ENCODE measurements at regions not wholly inside any gene's neighbourhood (a gene's known extent, or its start where the extent isn't known, plus 50 kb on each side); places are given as distances from the start of the nearest gene placed in this dataset.

DNA sequence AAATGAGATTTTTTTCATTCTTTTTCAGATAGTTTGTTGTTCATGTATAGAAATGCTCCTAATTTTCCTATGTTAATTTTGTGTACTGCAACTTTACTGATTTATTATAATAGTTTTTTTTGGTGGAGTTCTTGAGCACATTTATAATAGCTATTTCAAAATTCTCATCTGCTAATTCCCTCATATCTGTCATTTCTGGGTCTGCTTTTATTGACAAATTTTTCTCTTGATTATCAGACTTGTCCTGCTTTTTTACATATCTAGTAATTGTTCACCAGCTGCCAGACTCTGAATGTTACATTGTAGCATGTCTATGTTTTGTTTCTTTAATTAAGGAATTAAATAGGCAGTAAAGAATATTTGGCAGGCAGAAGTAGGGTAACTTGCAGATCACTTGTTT is 60.9 kb upstream of the PARVA start:
- H3K9me3 Mint-ChIP-seq: peaks cover 12% of the 10 kb centered on the region; the same call in 2 of the 3 replicates
- Histone ChIP-seq H3K36me3 (ENCODE audit: insufficient read depth) (no peaks in the 10 kb centered on the region), H3F3A (replicated peaks; ENCODE audit: low read depth) (no peaks in the 10 kb centered on the region), H3K79me2 (replicated peaks; ENCODE audit: insufficient read depth) (no peaks in the 10 kb centered on the region), H2AFZ (no peak overlapping the region), H4K20me1 (replicated peaks; ENCODE audit: insufficient read depth) (no peaks in the 10 kb centered on the region), H3K9me2 (ENCODE audit: insufficient read depth) (no peaks in the 10 kb centered on the region), H3K4me2 (no peak overlapping the region), H3K4me1 (ENCODE audit: insufficient read depth) (peaks cover 26% of the 10 kb centered on the region), H3K27ac (ENCODE audit: low read depth) (no peak overlapping the region), H3K4me3 (no peak overlapping the region), H3K27me3 (ENCODE audit: insufficient read depth) (no peaks in the 10 kb centered on the region)
- no peak overlapping the region for H3K27ac Mint-ChIP-seq
- H3K27me3 Mint-ChIP-seq (ENCODE audit: insufficient read depth, low read depth, poor library complexity): peaks cover under 1% of the 10 kb centered on the region
- peaks cover 29% of the 10 kb centered on the region for H3K4me1 Mint-ChIP-seq
- TF ChIP-seq, protein P1, sequence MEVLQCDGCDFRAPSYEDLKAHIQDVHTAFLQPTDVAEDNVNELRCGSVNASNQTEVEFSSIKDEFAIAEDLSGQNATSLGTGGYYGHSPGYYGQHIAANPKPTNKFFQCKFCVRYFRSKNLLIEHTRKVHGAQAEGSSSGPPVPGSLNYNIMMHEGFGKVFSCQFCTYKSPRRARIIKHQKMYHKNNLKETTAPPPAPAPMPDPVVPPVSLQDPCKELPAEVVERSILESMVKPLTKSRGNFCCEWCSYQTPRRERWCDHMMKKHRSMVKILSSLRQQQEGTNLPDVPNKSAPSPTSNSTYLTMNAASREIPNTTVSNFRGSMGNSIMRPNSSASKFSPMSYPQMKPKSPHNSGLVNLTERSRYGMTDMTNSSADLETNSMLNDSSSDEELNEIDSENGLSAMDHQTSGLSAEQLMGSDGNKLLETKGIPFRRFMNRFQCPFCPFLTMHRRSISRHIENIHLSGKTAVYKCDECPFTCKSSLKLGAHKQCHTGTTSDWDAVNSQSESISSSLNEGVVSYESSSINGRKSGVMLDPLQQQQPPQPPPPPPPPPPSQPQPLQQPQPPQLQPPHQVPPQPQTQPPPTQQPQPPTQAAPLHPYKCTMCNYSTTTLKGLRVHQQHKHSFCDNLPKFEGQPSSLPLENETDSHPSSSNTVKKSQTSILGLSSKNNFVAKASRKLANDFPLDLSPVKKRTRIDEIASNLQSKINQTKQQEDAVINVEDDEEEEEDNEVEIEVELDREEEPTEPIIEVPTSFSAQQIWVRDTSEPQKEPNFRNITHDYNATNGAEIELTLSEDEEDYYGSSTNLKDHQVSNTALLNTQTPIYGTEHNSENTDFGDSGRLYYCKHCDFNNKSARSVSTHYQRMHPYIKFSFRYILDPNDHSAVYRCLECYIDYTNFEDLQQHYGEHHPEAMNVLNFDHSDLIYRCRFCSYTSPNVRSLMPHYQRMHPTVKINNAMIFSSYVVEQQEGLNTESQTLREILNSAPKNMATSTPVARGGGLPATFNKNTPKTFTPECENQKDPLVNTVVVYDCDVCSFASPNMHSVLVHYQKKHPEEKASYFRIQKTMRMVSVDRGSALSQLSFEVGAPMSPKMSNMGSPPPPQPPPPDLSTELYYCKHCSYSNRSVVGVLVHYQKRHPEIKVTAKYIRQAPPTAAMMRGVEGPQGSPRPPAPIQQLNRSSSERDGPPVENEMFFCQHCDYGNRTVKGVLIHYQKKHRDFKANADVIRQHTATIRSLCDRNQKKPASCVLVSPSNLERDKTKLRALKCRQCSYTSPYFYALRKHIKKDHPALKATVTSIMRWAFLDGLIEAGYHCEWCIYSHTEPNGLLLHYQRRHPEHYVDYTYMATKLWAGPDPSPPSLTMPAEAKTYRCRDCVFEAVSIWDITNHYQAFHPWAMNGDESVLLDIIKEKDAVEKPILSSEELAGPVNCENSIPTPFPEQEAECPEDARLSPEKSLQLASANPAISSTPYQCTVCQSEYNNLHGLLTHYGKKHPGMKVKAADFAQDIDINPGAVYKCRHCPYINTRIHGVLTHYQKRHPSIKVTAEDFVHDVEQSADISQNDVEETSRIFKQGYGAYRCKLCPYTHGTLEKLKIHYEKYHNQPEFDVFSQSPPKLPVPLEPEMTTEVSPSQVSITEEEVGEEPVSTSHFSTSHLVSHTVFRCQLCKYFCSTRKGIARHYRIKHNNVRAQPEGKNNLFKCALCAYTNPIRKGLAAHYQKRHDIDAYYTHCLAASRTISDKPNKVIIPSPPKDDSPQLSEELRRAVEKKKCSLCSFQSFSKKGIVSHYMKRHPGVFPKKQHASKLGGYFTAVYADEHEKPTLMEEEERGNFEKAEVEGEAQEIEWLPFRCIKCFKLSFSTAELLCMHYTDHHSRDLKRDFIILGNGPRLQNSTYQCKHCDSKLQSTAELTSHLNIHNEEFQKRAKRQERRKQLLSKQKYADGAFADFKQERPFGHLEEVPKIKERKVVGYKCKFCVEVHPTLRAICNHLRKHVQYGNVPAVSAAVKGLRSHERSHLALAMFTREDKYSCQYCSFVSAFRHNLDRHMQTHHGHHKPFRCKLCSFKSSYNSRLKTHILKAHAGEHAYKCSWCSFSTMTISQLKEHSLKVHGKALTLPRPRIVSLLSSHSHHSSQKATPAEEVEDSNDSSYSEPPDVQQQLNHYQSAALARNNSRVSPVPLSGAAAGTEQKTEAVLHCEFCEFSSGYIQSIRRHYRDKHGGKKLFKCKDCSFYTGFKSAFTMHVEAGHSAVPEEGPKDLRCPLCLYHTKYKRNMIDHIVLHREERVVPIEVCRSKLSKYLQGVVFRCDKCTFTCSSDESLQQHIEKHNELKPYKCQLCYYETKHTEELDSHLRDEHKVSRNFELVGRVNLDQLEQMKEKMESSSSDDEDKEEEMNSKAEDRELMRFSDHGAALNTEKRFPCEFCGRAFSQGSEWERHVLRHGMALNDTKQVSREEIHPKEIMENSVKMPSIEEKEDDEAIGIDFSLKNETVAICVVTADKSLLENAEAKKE (CRISPR knock-in tag; IDR thresholded peaks at IDR 0.05): no peak
- TF ChIP-seq, protein P2, sequence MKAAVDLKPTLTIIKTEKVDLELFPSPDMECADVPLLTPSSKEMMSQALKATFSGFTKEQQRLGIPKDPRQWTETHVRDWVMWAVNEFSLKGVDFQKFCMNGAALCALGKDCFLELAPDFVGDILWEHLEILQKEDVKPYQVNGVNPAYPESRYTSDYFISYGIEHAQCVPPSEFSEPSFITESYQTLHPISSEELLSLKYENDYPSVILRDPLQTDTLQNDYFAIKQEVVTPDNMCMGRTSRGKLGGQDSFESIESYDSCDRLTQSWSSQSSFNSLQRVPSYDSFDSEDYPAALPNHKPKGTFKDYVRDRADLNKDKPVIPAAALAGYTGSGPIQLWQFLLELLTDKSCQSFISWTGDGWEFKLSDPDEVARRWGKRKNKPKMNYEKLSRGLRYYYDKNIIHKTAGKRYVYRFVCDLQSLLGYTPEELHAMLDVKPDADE (IDR thresholded peaks at IDR 0.05): no peak
- no peak for TF ChIP-seq EZH2phosphoT487 (IDR thresholded peaks at IDR 0.05; ENCODE audit: unreplicated experiment)
- TF ChIP-seq EZH2 (IDR thresholded peaks at IDR 0.05; ENCODE audit: low read depth, unreplicated experiment): no peak
- TF ChIP-seq NANOG (IDR thresholded peaks at IDR 0.05; ENCODE audit: borderline replicate concordance): no peak
- TF ChIP-seq, protein P3, sequence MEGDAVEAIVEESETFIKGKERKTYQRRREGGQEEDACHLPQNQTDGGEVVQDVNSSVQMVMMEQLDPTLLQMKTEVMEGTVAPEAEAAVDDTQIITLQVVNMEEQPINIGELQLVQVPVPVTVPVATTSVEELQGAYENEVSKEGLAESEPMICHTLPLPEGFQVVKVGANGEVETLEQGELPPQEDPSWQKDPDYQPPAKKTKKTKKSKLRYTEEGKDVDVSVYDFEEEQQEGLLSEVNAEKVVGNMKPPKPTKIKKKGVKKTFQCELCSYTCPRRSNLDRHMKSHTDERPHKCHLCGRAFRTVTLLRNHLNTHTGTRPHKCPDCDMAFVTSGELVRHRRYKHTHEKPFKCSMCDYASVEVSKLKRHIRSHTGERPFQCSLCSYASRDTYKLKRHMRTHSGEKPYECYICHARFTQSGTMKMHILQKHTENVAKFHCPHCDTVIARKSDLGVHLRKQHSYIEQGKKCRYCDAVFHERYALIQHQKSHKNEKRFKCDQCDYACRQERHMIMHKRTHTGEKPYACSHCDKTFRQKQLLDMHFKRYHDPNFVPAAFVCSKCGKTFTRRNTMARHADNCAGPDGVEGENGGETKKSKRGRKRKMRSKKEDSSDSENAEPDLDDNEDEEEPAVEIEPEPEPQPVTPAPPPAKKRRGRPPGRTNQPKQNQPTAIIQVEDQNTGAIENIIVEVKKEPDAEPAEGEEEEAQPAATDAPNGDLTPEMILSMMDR (conservative IDR thresholded peaks at IDR 0.05; ENCODE audit: low read depth in 2 of 2): no peak
- no peak for TF ChIP-seq STAT1 (IDR thresholded peaks at IDR 0.05; ENCODE audit: unreplicated experiment)
- TF ChIP-seq ZNF114 (CRISPR knock-in tag; IDR thresholded peaks at IDR 0.05): no peak
- TF ChIP-seq ZNF331 (CRISPR knock-in tag; IDR thresholded peaks at IDR 0.05; ENCODE audit: low read depth): no peak
- TF ChIP-seq, protein P4, sequence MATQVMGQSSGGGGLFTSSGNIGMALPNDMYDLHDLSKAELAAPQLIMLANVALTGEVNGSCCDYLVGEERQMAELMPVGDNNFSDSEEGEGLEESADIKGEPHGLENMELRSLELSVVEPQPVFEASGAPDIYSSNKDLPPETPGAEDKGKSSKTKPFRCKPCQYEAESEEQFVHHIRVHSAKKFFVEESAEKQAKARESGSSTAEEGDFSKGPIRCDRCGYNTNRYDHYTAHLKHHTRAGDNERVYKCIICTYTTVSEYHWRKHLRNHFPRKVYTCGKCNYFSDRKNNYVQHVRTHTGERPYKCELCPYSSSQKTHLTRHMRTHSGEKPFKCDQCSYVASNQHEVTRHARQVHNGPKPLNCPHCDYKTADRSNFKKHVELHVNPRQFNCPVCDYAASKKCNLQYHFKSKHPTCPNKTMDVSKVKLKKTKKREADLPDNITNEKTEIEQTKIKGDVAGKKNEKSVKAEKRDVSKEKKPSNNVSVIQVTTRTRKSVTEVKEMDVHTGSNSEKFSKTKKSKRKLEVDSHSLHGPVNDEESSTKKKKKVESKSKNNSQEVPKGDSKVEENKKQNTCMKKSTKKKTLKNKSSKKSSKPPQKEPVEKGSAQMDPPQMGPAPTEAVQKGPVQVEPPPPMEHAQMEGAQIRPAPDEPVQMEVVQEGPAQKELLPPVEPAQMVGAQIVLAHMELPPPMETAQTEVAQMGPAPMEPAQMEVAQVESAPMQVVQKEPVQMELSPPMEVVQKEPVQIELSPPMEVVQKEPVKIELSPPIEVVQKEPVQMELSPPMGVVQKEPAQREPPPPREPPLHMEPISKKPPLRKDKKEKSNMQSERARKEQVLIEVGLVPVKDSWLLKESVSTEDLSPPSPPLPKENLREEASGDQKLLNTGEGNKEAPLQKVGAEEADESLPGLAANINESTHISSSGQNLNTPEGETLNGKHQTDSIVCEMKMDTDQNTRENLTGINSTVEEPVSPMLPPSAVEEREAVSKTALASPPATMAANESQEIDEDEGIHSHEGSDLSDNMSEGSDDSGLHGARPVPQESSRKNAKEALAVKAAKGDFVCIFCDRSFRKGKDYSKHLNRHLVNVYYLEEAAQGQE (IDR thresholded peaks at IDR 0.05; ENCODE audit: unreplicated experiment): no peak
- TF ChIP-seq CREB1 (CRISPR knock-in tag; IDR thresholded peaks at IDR 0.05; ENCODE audit: low read depth): no peak
- TF ChIP-seq POLR2AphosphoS5 (IDR thresholded peaks at IDR 0.05; ENCODE audit: low read depth): no peak
- no peak for TF ChIP-seq JUNB (IDR thresholded peaks at IDR 0.05; ENCODE audit: unreplicated experiment)
- H3K4me3 Mint-ChIP-seq: no peak overlapping the region
- ATAC-seq: no peak
- DNase-seq (ENCODE audit: low spot score): no peak
- H3K36me3 Mint-ChIP-seq (ENCODE audit: low read depth): no peaks in the 10 kb centered on the region; the same call in 1 of the 3 replicates

Measured in GM23338 (cell line).